ENCODE measurements at regions not wholly inside any gene's neighbourhood (a gene's known extent, or its start where the extent isn't known, plus 50 kb on each side); places are given as distances from the start of the nearest gene placed in this dataset.
"Not testable (repeated sequence)": the region's sequence is repeated elsewhere in the genome, so short reads cannot be mapped to it uniquely, and the experiment has no call there.

DNA sequence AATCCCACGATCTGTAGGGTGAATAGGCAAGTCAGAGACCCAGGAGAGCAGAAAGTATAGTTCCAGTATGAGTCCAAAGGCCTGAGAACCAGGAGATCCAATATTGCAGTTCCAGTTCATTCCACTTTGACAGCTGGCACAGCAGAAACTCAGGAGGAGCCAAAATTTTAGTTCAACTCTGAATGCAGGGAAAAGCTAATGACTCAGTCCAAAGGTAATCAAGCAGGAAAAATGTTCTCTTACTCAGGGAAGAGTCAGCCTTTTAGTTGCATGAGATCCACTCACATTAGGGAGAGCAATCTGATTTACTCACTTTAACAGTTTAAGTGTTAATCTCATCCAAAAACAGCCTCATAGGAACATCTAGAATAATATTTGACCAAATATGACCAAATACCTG lies 130.2 kb upstream of the LRFN5 start:
- TF ChIP-seq ZNF274 (IDR thresholded peaks at IDR 0.05; ENCODE audit: low read depth, low read length) (no peak), YY1 (IDR thresholded peaks at IDR 0.05; ENCODE audit: insufficient read depth, insufficient read length) (no peak), SUZ12 (IDR thresholded peaks at IDR 0.05; ENCODE audit: extremely low read depth, insufficient read depth, insufficient read length) (no peak)
- H3K36me3 ChIP-seq (ENCODE audit: insufficient read depth, insufficient read length, low read length) = no peaks in the 10 kb centered on the region
- H3K4me3 ChIP-seq (ENCODE audit: insufficient read length, low read depth) = no peak overlapping the region

GRCh38 chr14:41461380-41461779 lies 145.3 kb upstream of the LRFN5 start:
- TF ChIP-seq YY1 (IDR thresholded peaks at IDR 0.05; ENCODE audit: insufficient read depth, insufficient read length) = no peak
- no peak for TF ChIP-seq SUZ12 (IDR thresholded peaks at IDR 0.05; ENCODE audit: extremely low read depth, insufficient read depth, insufficient read length)
- no peak for TF ChIP-seq ZNF274 (IDR thresholded peaks at IDR 0.05; ENCODE audit: low read depth, low read length)
- Histone ChIP-seq H3K4me1 (ENCODE audit: insufficient read depth, insufficient read length) (no peaks in the 10 kb centered on the region), H3K9me3 (ENCODE audit: insufficient read depth, low read length) (no peaks in the 10 kb centered on the region), H3K9ac (ENCODE audit: insufficient read length, low read depth) (no peak overlapping the region), H3K27me3 (ENCODE audit: insufficient read depth, insufficient read length) (no peaks in the 10 kb centered on the region), H3K4me3 (ENCODE audit: insufficient read length, low read depth) (no peak overlapping the region), H3K36me3 (ENCODE audit: insufficient read depth, insufficient read length, low read length) (no peaks in the 10 kb centered on the region)
- DNase-seq (ENCODE audit: low read depth, low spot score) = no peak

More for the DNA sequence above, 130.2 kb upstream of the LRFN5 start:
- Histone ChIP-seq H3K9me3 (ENCODE audit: insufficient read depth, low read length) (no peaks in the 10 kb centered on the region), H3K4me1 (ENCODE audit: insufficient read depth, insufficient read length) (no peaks in the 10 kb centered on the region), H3K9ac (ENCODE audit: insufficient read length, low read depth) (no peak overlapping the region), H3K27me3 (ENCODE audit: insufficient read depth, insufficient read length) (no peaks in the 10 kb centered on the region)
- DNase-seq (ENCODE audit: low read depth, low spot score) = no peak

DNA sequence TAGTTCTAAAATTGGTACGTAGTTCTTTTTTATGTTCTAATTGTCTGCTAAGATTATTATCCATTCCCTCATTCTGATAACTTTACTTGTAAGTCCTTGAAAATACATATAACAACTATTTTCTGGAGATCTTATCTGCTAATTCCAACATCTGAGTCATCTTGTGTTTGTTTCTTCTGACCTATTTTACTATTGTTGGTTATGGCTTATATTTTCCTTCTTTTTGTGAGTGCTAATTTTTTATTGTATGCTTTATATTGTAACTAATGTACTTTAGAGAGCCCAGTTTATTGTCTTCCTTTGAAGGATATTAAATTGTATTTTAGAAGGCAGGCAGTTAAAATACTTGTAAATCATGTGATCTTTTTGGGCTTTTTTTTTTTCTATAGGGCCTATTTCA lies 149.3 kb upstream of the LRFN5 start:
- Histone ChIP-seq H3K36me3 (ENCODE audit: insufficient read depth, insufficient read length, low read length) (no peaks in the 10 kb centered on the region), H3K27me3 (ENCODE audit: insufficient read depth, insufficient read length) (no peaks in the 10 kb centered on the region), H3K4me1 (ENCODE audit: insufficient read depth, insufficient read length) (no peaks in the 10 kb centered on the region), H3K9ac (ENCODE audit: insufficient read length, low read depth) (no peak overlapping the region), H3K4me3 (ENCODE audit: insufficient read length, low read depth) (no peak overlapping the region), H3K9me3 (ENCODE audit: insufficient read depth, low read length) (no peaks in the 10 kb centered on the region)
- TF ChIP-seq YY1 (IDR thresholded peaks at IDR 0.05; ENCODE audit: insufficient read depth, insufficient read length) (no peak), ZNF274 (IDR thresholded peaks at IDR 0.05; ENCODE audit: low read depth, low read length) (no peak), SUZ12 (IDR thresholded peaks at IDR 0.05; ENCODE audit: extremely low read depth, insufficient read depth, insufficient read length) (no peak)
- no peak for DNase-seq (ENCODE audit: low read depth, low spot score)

GRCh38 chr14:41449066-41449465 lies 157.6 kb upstream of the LRFN5 start:
- TF ChIP-seq YY1 (IDR thresholded peaks at IDR 0.05; ENCODE audit: insufficient read depth, insufficient read length) (no peak), ZNF274 (IDR thresholded peaks at IDR 0.05; ENCODE audit: low read depth, low read length) (no peak), SUZ12 (IDR thresholded peaks at IDR 0.05; ENCODE audit: extremely low read depth, insufficient read depth, insufficient read length) (no peak)
- Histone ChIP-seq H3K4me1 (ENCODE audit: insufficient read depth, insufficient read length) (no peaks in the 10 kb centered on the region), H3K36me3 (ENCODE audit: insufficient read depth, insufficient read length, low read length) (no peaks in the 10 kb centered on the region), H3K4me3 (ENCODE audit: insufficient read length, low read depth) (no peak overlapping the region), H3K27me3 (ENCODE audit: insufficient read depth, insufficient read length) (no peaks in the 10 kb centered on the region), H3K9me3 (ENCODE audit: insufficient read depth, low read length) (no peaks in the 10 kb centered on the region), H3K9ac (ENCODE audit: insufficient read length, low read depth) (no peak overlapping the region)
- DNase-seq (ENCODE audit: low read depth, low spot score) = no peak

GRCh38 chr14:41446008-41446407 lies 160.7 kb upstream of the LRFN5 start:
- peak; percentile 6 for DNase-seq (ENCODE audit: low read depth, low spot score)
- H3K9ac ChIP-seq (ENCODE audit: insufficient read length, low read depth) = no peak overlapping the region
- H3K4me1 ChIP-seq (ENCODE audit: insufficient read depth, insufficient read length) = no peaks in the 10 kb centered on the region
- H3K4me3 ChIP-seq (ENCODE audit: insufficient read length, low read depth) = no peak overlapping the region
- no peaks in the 10 kb centered on the region for H3K27me3 ChIP-seq (ENCODE audit: insufficient read depth, insufficient read length)
- H3K36me3 ChIP-seq (ENCODE audit: insufficient read depth, insufficient read length, low read length) = no peaks in the 10 kb centered on the region
- no peaks in the 10 kb centered on the region for H3K9me3 ChIP-seq (ENCODE audit: insufficient read depth, low read length)
- TF ChIP-seq ZNF274 (IDR thresholded peaks at IDR 0.05; ENCODE audit: low read depth, low read length) = no peak
- TF ChIP-seq YY1 (IDR thresholded peaks at IDR 0.05; ENCODE audit: insufficient read depth, insufficient read length) = no peak
- TF ChIP-seq SUZ12 (IDR thresholded peaks at IDR 0.05; ENCODE audit: extremely low read depth, insufficient read depth, insufficient read length) = no peak

DNA sequence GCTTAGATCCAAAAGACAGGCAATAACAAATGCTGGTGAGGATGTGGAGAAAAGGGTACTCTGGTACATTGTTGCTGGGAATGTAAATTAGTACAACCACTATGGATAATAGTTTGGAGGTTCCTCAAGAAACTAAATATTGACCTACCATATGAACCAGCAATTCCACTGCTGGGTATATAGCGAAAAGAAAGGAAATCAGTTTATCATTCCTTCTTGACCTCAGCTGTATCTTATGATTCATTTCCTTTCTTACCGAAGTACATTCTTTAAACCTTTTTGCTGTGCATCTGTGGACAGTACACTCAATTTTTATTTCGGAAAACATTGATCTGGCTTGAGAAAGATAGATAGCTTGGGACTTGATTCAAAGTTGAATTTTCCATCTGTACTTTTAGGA lies 183.2 kb upstream of the LRFN5 start:
- H3K9me3 ChIP-seq (ENCODE audit: insufficient read depth, low read length) = no peaks in the 10 kb centered on the region
- no peaks in the 10 kb centered on the region for H3K27me3 ChIP-seq (ENCODE audit: insufficient read depth, insufficient read length)
- H3K36me3 ChIP-seq (ENCODE audit: insufficient read depth, insufficient read length, low read length) = no peaks in the 10 kb centered on the region
- no peak for TF ChIP-seq YY1 (IDR thresholded peaks at IDR 0.05; ENCODE audit: insufficient read depth, insufficient read length)
- TF ChIP-seq SUZ12 (IDR thresholded peaks at IDR 0.05; ENCODE audit: extremely low read depth, insufficient read depth, insufficient read length) = no peak
- no peak for TF ChIP-seq ZNF274 (IDR thresholded peaks at IDR 0.05; ENCODE audit: low read depth, low read length)
- no peak overlapping the region for H3K9ac ChIP-seq (ENCODE audit: insufficient read length, low read depth)
- no peak for DNase-seq (ENCODE audit: low read depth, low spot score)
- no peak overlapping the region for H3K4me3 ChIP-seq (ENCODE audit: insufficient read length, low read depth)
- H3K4me1 ChIP-seq (ENCODE audit: insufficient read depth, insufficient read length) = no peaks in the 10 kb centered on the region

DNA sequence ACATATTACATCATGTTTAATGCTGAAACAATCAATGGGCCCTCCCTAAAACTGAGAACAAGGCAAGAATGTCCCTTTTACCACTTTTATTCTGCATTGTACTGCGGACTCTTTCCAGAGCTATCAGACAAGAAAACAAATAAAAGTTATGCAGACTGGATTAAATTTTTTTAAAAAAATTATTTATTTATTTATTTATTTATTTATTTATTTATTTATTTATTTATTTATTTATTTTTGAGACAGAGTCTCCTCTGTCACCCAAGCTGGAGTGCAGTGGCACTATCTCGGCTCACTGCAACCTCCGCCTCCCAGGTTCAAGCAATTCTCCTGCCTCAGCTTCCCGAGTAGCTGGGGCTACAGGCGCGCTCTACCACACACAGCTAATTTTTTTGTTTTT lies 185.4 kb upstream of the LRFN5 start:
- H3K9ac ChIP-seq (ENCODE audit: insufficient read length, low read depth); H3K4me1 ChIP-seq (ENCODE audit: insufficient read depth, insufficient read length); H3K27me3 ChIP-seq (ENCODE audit: insufficient read depth, insufficient read length): not testable (repeated sequence)

GRCh38 chr14:41419709-41420108 lies 187.0 kb upstream of the LRFN5 start:
- Histone ChIP-seq H3K9me3 (ENCODE audit: insufficient read depth, low read length) (no peaks in the 10 kb centered on the region), H3K9ac (ENCODE audit: insufficient read length, low read depth) (no peak overlapping the region), H3K36me3 (ENCODE audit: insufficient read depth, insufficient read length, low read length) (no peaks in the 10 kb centered on the region), H3K4me3 (ENCODE audit: insufficient read length, low read depth) (no peak overlapping the region), H3K4me1 (ENCODE audit: insufficient read depth, insufficient read length) (no peaks in the 10 kb centered on the region), H3K27me3 (ENCODE audit: insufficient read depth, insufficient read length) (no peaks in the 10 kb centered on the region)
- TF ChIP-seq ZNF274 (IDR thresholded peaks at IDR 0.05; ENCODE audit: low read depth, low read length) = no peak
- TF ChIP-seq SUZ12 (IDR thresholded peaks at IDR 0.05; ENCODE audit: extremely low read depth, insufficient read depth, insufficient read length) = no peak
- TF ChIP-seq YY1 (IDR thresholded peaks at IDR 0.05; ENCODE audit: insufficient read depth, insufficient read length) = no peak
- no peak for DNase-seq (ENCODE audit: low read depth, low spot score)

More for the DNA sequence above, 185.4 kb upstream of the LRFN5 start:
- not testable (repeated sequence) for H3K36me3 ChIP-seq (ENCODE audit: insufficient read depth, insufficient read length, low read length); DNase-seq (ENCODE audit: low read depth, low spot score); H3K9me3 ChIP-seq (ENCODE audit: insufficient read depth, low read length); H3K4me3 ChIP-seq (ENCODE audit: insufficient read length, low read depth)
